ENCODE measurements at regions not wholly inside any gene's neighbourhood (a gene's known extent, or its start where the extent isn't known, plus 50 kb on each side); places are given as distances from the start of the nearest gene placed in this dataset.

GRCh38 chr22:49180683-49181024 is 647.0 kb downstream of the BRD1 start:
- DNase-seq (ENCODE audit: low read depth in 2 of 2): no peak

DNA sequence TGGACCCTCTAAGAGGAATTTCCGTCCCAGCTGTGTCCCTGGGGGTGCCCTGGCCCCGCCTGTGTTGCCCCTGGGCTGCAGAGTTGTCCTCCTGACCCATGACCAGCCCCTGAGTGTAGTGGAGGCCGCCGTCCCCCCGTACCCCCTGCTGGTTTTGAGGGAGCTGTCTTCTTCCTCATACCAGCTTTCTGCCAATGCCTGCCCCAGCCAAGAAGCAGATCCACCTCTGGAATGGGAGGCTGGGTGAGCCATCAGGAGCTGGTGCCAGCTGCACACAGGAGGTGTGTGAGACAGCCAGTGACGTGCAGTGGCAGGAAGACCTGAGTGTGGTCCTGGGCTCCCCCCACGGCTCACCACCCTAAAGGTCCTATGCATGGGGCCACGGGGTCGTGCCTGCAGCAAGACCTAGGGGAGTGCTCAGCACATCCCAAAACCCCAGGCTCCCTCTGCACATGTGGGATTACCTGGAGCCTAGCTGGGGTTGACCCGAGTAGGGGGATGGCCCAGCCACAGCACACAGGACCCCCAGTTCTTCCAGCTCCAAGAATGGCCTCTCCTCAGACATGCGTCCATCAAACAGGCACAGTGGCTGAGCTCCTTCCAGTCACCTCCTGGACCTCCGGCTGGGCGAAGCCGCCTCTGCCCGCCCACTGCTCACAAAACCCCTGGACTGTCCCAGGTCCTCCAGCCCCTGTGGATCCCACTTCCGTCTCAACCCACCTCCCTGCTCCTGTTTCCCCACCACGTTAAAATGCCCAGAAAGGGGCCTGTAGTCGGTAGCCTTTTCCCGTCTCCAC is 647.6 kb downstream of the BRD1 start:
- no peak for DNase-seq (ENCODE audit: low read depth in 2 of 2)

DNA sequence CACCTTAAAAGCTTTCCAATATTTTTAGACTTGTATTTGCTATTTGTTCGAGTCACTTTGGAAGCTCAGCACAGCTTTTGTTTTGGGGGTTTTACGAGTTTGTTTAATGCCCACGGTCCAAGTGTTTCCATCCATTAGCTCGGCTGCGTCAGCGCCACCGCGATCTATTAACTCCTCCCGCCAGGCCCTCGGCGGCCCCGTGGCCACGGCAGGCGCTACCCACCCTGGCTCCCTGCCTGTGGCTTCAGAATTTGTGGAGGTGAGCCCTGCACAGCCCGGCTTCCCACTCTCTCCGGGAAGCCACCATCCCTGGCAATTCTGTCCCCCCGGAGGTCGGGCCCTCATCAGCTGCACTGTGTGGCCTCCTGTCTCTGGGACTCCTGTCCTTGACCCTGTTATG is 648.5 kb downstream of the BRD1 start:
- DNase-seq (ENCODE audit: low read depth in 2 of 2): no peak

- DNase-seq (ENCODE audit: low read depth in 2 of 2): no peak
Observed at GRCh38 chr22:49178246-49179005, 649.2 kb downstream of the BRD1 start.

DNA sequence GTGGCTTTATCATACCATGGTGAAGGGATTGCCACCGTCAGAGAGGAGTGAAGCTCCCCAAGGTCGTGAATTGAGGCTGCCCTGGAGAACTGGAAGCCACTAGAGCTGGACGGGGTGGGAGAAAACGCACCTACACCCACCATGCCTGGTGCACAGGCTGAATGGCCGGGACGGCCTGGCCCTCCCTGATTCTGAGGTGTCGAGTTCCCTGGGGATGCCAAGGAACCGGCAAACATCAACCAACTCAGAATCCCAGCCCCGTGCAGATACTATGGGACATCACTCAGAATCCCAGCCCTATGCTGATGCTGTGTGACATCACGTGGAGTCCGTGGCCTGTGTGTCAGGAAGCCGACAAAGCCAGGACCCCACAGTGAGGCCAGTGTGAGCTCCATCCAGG is 650.0 kb downstream of the BRD1 start:
- no peak for DNase-seq (ENCODE audit: low read depth in 2 of 2)

DNA sequence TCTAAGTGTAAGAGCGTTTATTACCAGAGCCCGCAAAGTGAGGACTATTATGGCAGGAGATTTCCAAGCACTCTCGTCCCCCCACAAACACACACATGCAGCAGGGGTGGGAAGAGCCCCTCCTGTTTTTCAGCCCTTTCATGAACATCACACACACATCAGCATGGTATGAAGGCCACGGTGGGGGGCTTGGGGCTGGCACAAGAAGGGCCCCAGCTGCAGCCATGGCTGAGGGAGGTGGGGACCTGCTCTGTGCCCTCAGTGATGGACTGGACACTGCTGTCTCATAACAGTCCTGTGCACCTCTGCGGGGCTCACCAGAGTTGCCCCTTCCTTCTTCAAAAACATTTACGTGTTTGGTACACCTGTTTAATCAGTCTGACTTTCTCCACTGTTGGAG is 650.7 kb downstream of the BRD1 start:
- no peak for DNase-seq (ENCODE audit: low read depth in 2 of 2)

DNA sequence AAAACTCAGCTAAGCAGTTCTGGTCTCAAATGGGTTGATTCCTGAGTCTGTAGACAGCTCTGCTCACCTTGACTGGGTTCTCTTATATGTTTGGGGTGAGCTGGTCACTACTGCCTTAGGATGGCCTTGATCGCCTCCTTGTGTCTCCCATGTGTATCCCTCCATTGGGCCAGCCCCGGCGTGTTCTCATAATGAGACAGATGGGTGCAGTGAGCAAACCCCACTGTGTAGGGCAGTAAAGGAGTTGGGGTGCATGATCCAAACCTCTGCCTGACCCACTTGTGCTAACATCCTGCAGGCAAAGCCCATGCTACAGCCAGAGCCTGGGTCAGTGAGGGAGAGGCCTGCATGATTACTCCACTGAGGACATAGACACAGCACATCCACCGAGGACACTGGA is 657.6 kb downstream of the BRD1 start:
- no peak for DNase-seq (ENCODE audit: low read depth in 2 of 2)

- no peak for DNase-seq (ENCODE audit: low read depth in 2 of 2)
Observed at GRCh38 chr22:49169074-49169744, 658.5 kb downstream of the BRD1 start.

DNA sequence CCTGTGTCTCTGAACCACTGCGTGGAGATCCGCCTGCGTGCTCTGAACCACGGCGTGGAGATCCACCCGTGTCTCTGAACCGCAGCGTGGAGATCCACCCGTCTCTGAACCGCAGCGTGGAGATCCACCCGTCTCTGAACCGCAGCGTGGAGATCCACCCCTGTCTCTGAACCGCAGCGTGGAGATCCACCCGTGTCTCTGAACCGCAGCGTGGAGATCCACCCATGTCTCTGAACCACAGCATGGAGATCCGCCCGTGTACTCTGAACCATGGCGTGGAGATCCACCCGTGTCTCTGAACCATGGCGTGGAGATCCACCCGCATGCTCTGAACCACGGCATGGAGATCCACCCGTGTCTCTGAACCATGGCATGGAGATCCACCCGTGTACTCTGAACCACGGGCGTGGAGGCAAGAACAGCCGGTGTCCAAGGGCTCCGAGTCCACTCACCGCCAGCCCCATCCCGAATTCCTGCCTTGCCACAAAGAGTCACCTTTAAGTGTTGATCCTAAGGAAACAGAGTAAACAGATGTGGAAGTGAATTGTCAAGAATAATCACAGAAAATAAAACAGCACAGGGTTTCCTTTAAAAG is 659.4 kb downstream of the BRD1 start:
- no peak for DNase-seq (ENCODE audit: low read depth in 2 of 2)

DNA sequence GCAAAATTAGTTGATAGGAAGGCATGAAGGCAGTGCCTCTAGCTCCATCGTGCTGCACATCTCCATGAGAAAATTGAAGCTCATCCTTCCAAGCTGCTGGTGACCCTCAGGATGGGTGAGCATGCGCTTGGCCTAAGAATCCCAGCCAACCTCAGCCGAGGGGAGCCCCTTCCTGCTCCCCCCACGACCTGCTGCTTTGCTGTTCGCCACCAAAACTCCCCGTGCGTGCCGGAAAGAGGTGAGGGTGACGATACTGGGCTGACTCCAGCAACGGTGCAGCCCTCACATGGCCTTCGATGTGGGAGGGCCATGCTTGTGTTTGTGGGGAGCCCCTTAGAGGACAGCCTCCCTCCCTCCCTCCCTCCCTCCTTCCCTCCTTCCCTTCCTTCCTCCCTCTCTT is 660.9 kb downstream of the BRD1 start:
- DNase-seq (ENCODE audit: low read depth in 2 of 2): no peak

DNA sequence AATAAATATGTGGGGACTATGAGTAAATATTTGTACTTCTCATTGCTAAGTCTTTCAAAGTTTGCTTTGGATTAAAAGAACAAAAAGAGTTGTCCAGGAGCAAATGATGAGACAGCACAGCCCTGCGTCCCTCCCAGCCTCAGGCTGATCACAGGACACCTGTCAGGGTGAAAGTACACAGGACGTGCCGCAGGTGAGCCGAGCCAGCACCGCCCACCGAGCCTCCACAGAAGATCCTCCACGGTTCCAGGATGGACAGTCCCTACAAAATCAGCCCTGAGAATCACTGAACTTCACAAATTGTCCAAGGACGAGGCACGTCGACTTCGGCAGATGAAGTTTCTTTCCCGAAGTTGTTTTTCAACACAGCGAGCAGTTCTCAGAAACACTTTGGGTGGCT is 661.5 kb downstream of the BRD1 start:
- DNase-seq (ENCODE audit: low read depth in 2 of 2): no peak

- DNase-seq (ENCODE audit: low read depth in 2 of 2): no peak
Observed at GRCh38 chr22:49164773-49165320, 662.8 kb downstream of the BRD1 start.

GRCh38 chr22:49163960-49164690 is 663.5 kb downstream of the BRD1 start:
- DNase-seq (ENCODE audit: low read depth in 2 of 2): no peak

DNA sequence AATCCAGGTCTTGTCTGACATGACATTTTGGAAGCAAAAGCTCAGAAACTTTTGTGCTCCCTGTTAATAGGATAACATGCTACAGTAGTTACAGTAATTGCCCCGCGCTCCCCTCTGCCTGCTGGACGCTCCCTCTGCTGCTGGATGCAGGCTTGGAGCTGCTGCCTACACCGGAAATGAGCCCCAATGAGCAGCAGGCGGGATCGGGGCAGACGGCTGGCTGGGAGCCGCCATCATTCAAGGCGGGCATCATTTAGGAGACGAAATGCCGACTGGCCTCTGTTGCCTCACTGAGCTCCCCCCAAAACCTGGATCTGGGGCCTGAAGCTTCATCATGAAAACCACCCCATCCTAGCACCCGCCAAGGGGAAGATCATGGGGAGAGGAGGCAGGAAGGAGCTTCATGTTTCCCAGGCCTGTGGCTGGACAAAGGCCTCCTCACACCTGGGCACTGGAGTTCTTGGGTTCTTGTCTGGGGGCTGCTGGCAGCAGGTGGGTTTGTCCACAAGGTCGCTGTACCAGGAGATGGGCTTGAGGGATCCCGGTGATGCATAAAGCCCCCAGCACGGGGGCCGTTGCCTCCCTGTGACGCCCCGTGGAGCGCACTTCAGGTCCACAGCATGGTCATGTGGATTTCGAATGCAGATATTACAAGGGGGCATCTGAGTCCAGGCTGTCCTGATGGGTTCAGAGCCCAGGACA is 664.3 kb downstream of the BRD1 start:
- no peak for DNase-seq (ENCODE audit: low read depth in 2 of 2)

DNA sequence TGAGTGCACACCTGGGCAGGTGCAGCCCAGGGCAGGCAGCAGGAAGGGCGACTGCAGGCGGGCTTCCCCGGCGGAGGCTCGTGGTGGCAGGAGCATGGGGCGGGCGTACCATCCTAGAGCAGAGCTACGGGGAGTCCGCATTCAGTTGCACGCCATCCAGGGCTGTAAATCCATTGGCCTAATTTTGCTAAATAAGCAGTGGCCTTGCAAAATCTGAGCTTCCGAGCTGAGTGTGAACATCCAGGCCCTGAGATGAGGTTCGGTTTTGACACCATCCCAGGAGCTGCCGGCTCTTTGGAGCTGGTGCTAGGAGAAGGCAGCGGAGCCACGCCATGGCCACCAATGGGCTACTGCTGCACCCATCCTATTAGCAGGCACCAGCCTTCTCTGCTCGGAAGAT is 664.8 kb downstream of the BRD1 start:
- no peak for DNase-seq (ENCODE audit: low read depth in 2 of 2)

GRCh38 chr22:49161002-49161850 is 666.4 kb downstream of the BRD1 start:
- DNase-seq (ENCODE audit: low read depth in 2 of 2): no peak

DNA sequence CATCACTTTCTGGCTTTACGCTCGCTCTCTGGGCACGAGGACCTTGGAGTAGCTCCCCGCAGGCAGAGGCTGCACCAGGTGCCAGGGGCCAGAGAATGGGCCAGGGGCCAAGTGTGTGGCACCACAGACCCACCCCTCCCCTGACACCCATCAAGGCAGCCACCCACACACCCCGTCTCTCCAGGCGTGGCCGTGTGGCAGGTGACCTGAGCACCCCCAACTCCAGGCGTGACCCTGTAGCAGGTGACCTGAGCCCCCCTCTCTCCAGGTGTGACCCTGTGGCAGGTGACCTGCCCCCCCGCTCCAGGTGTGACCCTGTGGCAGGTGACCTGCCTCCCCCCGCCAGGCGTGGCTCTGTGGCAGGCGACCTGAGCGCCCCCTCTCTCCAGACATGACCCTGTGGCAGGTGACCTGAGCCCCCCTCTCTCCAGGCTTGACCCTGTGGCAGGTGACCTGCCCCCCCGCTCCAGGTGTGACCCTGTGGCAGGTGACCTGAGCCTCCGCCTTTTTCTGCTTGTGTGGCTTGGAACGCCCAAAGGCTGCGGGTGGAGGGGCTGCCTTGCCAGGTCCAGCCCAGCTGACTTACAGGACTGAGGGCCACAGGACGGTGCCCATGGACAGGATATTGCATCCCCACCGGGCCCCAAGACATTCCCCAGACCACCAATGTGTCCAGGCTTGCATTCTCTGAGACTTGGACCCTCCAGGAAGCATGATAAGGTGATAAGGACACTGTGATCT is 667.2 kb downstream of the BRD1 start:
- DNase-seq (ENCODE audit: low read depth in 2 of 2): no peak

DNA sequence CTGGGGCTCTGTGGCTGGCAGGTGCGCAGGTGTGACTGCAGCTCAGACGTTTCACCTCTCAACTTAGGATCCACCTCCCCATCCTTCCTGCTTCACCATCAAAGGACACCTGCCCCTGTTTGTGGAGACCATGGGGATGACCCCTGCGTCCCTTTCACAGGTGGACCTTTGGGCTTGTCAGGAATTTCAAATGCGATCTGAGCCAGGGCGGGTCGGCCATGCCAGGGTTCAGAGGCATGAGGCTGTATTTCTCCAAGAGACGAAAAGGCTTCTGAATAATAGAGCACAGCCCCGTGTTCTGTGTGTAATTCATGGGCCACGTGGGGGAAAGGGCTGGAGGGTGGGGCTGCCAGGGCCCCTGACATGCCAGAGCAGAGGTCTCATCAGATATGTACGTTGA is 668.0 kb downstream of the BRD1 start:
- no peak for DNase-seq (ENCODE audit: low read depth in 2 of 2)
